ENCODE measurements at regions not wholly inside any gene's neighbourhood (a gene's known extent, or its start where the extent isn't known, plus 50 kb on each side); places are given as distances from the start of the nearest gene placed in this dataset.

DNA sequence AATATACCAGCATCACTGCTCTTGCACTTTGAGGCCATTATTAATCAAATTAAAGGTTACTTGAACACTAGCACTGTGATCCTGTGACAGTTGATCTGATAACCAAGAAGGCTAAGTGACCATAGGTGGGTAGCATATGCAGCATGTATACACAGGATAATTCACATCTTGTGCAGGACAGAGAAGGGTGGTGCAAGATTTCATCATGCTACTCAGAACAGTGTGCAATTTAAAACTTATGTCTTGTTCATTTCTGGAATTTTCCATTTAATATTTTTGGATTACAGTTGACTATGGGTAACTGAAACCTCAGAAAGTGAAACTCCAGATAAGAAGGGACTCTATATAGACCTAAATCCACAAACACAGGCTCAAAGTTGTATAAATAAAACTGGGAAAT is 78.2 kb upstream of the PDE5A start:
- no peak for TF ChIP-seq GABPA (IDR thresholded peaks at IDR 0.05 in 1 of 2, conservative IDR thresholded peaks at IDR 0.05 in 1 of 2)
- TF ChIP-seq RXRA (IDR thresholded peaks at IDR 0.05) = no peak
